Body of pancreas (tissue), 4 donors: ENCODE measurements at regions not wholly inside any gene's neighbourhood (a gene's known extent, or its start where the extent isn't known, plus 50 kb on each side); places are given as distances from the start of the nearest gene placed in this dataset.

ENCODE experiments used
- POLR2A ChIP-seq, 3 donors: fragments of 450-650 bp; IDR thresholded peaks; one replicate each; pipeline ENCODE4 v1.6.1; 2016; ENCODE audit warnings: antibody characterized with exemption in 3 of 3, mild to moderate bottlenecking in 2 of 3
- TF ChIP-seq, protein P1 (sequence below), 7 experiments: fragments of 450-650 bp in 4 of 7; fragments of 200-600 bp in 3 of 7; sonication (generic) in 3 of 7; IDR thresholded peaks; one replicate each; pipeline ENCODE4 v1.5.1; 2016 to 2019; ENCODE audit warnings: antibody characterized with exemption in 7 of 7

DNA sequence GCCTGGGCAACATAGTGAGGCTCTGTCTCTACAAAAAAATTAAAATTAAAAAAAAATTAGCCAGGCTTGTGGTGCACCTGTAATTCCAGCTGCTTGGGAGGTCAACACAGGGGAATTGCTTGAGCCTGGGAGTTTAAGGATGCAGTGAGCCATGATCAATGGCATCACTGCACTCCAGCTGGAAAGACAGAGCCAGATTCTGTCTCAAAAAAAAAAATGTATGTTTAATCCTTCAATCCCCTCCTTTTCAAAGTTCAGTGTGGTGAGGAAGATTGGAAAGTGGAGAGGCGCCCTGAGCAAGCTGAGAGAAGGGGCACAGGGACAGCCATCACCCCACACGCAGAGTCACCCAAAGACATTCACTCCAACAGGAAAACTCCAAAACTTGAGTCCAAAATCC is 97.7 kb upstream of the BACE2 start:
- TF ChIP-seq, protein P1, sequence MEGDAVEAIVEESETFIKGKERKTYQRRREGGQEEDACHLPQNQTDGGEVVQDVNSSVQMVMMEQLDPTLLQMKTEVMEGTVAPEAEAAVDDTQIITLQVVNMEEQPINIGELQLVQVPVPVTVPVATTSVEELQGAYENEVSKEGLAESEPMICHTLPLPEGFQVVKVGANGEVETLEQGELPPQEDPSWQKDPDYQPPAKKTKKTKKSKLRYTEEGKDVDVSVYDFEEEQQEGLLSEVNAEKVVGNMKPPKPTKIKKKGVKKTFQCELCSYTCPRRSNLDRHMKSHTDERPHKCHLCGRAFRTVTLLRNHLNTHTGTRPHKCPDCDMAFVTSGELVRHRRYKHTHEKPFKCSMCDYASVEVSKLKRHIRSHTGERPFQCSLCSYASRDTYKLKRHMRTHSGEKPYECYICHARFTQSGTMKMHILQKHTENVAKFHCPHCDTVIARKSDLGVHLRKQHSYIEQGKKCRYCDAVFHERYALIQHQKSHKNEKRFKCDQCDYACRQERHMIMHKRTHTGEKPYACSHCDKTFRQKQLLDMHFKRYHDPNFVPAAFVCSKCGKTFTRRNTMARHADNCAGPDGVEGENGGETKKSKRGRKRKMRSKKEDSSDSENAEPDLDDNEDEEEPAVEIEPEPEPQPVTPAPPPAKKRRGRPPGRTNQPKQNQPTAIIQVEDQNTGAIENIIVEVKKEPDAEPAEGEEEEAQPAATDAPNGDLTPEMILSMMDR (IDR thresholded peaks at IDR 0.05) = no peak
- no peak for TF ChIP-seq POLR2A (IDR thresholded peaks at IDR 0.05)
